ENCODE measurements at regions not wholly inside any gene's neighbourhood (a gene's known extent, or its start where the extent isn't known, plus 50 kb on each side); places are given as distances from the start of the nearest gene placed in this dataset.
"Not testable (repeated sequence)": the region's sequence is repeated elsewhere in the genome, so short reads cannot be mapped to it uniquely, and the experiment has no call there.

DNA sequence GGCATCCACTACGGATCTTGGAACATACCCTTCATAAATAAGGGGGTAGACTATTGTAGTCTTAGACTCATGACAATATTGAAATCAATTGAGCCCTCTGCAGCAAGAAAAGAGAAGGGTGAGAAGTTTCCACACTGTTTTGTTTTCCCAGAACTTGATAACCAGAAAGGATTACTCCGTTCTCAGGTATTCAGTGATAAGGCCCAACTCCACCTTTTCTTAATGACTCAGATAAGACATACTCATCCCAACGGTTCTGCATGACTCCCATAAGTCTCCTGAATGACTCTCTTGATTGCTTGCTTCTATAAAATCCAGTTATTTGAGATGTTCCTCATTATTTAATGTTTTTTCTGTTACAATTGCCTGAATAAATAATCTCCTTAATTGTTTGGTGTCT, 111.7 kb downstream of the PABPC4L start:
- DNase-seq = no peak
- ATAC-seq = no peak
- H3K27me3 ChIP-seq = no peaks in the 10 kb centered on the region
- H3K4me3 ChIP-seq = no peak overlapping the region
- in situ Hi-C loops (cut with MboI; ENCODE audit: low sequenced_read_pairs in 4 of 4) (no loop called here), intact Hi-C loops (cut with DNase I; ENCODE audit: low total_unique reads) (no loop called here)
- H3K4me1 ChIP-seq = no peaks in the 10 kb centered on the region
- no peak for TF ChIP-seq POLR2A (IDR thresholded peaks at IDR 0.05)
- no peak for TF ChIP-seq CTCF (IDR thresholded peaks at IDR 0.05 in 4 of 5, conservative IDR thresholded peaks at IDR 0.05 in 1 of 5)
- H3K27ac ChIP-seq = no peak overlapping the region
- no peaks in the 10 kb centered on the region for H3K9me3 ChIP-seq
- H3K36me3 ChIP-seq = no peaks in the 10 kb centered on the region

DNA sequence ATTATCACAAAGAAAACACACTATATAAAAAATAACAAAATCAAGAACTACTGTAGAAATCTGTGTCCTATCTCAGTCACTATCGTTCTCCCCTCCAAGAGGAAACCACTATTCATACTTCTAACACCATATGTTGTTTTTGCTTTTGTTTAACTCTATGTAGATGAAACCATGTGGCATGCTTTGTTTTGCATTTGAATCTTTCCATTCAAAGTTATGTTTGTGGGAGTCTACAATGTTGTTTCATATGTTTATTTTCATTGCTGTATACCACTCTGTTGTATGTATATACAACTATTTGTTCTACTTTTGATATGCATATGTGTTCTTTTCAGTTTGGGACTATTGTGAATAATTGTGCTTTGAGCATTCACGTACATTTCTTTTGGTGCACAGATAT, 116.1 kb downstream of the PABPC4L start:
- Histone ChIP-seq H3K9me3 (no peaks in the 10 kb centered on the region), H3K4me3 (no peak overlapping the region), H3K27ac (no peak overlapping the region), H3K27me3 (no peaks in the 10 kb centered on the region), H3K36me3 (no peaks in the 10 kb centered on the region), H3K4me1 (no peaks in the 10 kb centered on the region)
- no peak for TF ChIP-seq POLR2A (IDR thresholded peaks at IDR 0.05)
- ATAC-seq (no peak), DNase-seq (no peak)
- in situ Hi-C loops (cut with MboI; ENCODE audit: low sequenced_read_pairs in 4 of 4) (no loop called here), intact Hi-C loops (cut with DNase I; ENCODE audit: low total_unique reads) (no loop called here)

DNA sequence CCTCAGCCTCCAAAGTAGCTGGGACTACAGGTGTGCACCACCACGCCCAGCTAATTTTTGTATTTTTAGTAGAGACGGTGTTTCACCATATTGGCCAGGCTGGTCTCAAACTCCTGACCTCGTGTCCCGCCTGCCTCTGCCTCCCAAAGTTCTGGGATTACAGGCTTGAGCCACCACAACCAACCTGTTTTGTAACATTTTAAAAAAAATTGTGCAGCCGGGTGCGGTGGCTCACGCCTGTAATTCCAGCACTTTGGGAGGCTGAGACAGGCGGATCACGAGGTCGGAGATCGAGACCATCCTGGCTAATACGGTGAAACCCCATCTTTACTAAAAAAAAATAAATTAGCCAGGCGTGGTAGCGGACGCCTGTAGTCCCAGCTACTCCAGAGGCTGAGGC, 122.5 kb downstream of the PABPC4L start:
- H3K27ac ChIP-seq; DNase-seq; H3K36me3 ChIP-seq; in situ Hi-C loops (cut with MboI; ENCODE audit: low sequenced_read_pairs in 4 of 4); H3K9me3 ChIP-seq; ATAC-seq; H3K4me1 ChIP-seq; H3K4me3 ChIP-seq; H3K27me3 ChIP-seq; intact Hi-C loops (cut with DNase I; ENCODE audit: low total_unique reads): not testable (repeated sequence)

- Histone ChIP-seq H3K27ac (no peak overlapping the region), H3K27me3 (no peaks in the 10 kb centered on the region), H3K36me3 (no peaks in the 10 kb centered on the region), H3K4me3 (no peak overlapping the region), H3K9me3 (no peaks in the 10 kb centered on the region), H3K4me1 (no peaks in the 10 kb centered on the region)
- in situ Hi-C loops (cut with MboI; ENCODE audit: low sequenced_read_pairs in 4 of 4) (no loop called here), intact Hi-C loops (cut with DNase I; ENCODE audit: low total_unique reads) (no loop called here)
- ATAC-seq = no peak
- DNase-seq = no peak
- TF ChIP-seq POLR2A (IDR thresholded peaks at IDR 0.05) (no peak), CTCF (IDR thresholded peaks at IDR 0.05 in 4 of 5, conservative IDR thresholded peaks at IDR 0.05 in 1 of 5) (no peak)
Measured at GRCh38 chr4:134078230-134078914, 123.2 kb downstream of the PABPC4L start.

- Histone ChIP-seq H3K4me1 (no peaks in the 10 kb centered on the region), H3K27ac (no peak overlapping the region), H3K4me3 (no peak overlapping the region), H3K36me3 (no peaks in the 10 kb centered on the region), H3K9me3 (no peaks in the 10 kb centered on the region), H3K27me3 (no peaks in the 10 kb centered on the region)
- intact Hi-C loops (cut with DNase I; ENCODE audit: low total_unique reads) (no loop called here), in situ Hi-C loops (cut with MboI; ENCODE audit: low sequenced_read_pairs in 4 of 4) (no loop called here)
- ATAC-seq (no peak), DNase-seq (no peak)
- TF ChIP-seq CTCF (IDR thresholded peaks at IDR 0.05 in 4 of 5, conservative IDR thresholded peaks at IDR 0.05 in 1 of 5) (no peak), POLR2A (IDR thresholded peaks at IDR 0.05) (no peak)
Measured at GRCh38 chr4:134073711-134074110, 127.9 kb downstream of the PABPC4L start.

DNA sequence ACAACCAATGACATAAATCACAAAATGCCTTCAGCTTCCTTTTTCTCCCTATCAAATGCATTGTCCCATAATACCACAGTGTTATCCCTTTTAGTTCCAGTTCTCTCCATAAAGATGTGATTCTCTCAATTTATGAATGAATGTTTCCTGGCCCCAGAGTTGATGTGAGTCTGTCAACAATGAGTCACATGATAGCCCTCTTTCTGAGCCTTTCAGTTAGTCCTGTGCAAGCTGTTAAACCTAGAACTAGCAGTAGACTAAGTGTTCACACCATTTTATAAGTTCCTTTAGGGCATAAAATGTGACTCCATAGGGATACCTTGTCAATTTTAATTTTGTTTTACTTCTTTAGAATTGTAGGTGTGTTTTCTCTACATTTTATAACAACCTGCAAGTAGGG, 129.5 kb downstream of the PABPC4L start:
- H3K27ac ChIP-seq = no peak overlapping the region
- DNase-seq (no peak), ATAC-seq (no peak)
- no peaks in the 10 kb centered on the region for H3K36me3 ChIP-seq
- in situ Hi-C loops (cut with MboI; ENCODE audit: low sequenced_read_pairs in 4 of 4) = no loop called here
- intact Hi-C loops (cut with DNase I; ENCODE audit: low total_unique reads) = no loop called here
- H3K4me1 ChIP-seq = no peaks in the 10 kb centered on the region
- no peaks in the 10 kb centered on the region for H3K27me3 ChIP-seq
- TF ChIP-seq POLR2A (IDR thresholded peaks at IDR 0.05) (no peak), CTCF (IDR thresholded peaks at IDR 0.05 in 4 of 5, conservative IDR thresholded peaks at IDR 0.05 in 1 of 5) (no peak)
- H3K4me3 ChIP-seq = no peak overlapping the region
- no peaks in the 10 kb centered on the region for H3K9me3 ChIP-seq
